ENCODE measurements at regions not wholly inside any gene's neighbourhood (a gene's known extent, or its start where the extent isn't known, plus 50 kb on each side); places are given as distances from the start of the nearest gene placed in this dataset.

DNA sequence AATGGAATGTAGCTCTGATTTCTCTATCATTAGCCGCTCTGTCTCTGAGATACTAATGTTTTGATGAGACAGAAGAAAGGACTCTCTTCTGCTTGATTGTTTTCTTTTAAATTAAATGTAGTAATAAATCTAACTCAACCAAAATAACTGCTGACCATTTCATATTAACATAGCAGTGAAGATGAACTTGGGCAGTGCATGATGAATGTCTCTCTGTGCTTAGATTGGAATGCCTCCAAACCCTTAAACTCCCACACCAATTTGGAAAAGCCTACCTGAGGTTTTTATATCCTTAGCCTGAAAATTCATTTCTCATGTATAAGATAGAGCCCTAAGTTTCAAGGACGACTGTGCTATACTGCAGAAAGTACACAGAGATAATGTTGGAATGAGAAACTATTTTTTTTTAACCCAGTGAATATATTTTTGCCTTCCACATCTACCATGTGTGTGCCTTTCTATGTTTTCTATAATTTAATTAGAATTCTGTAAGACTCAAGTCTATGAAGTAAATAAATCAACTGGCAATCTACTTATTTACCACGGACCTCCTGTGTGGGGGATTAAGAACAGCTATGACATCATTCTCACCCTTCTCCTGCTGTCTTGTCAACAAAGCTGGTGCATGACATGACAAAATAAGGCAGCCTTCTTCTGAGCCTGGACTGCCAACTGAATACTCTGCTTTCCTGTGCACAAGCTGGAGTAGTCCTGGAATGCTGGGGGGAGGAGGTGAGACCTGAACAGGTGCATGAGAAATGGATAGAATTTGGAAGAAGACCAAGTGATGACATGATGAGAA lies 155.5 kb downstream of the FGF9 start:
- H3K4me1 Mint-ChIP-seq = peaks cover 0 to 2% of the 10 kb centered on the region in 2 donors
- peaks cover 0 to 1% of the 10 kb centered on the region in 2 donors for H3K9me3 Mint-ChIP-seq
- no peak overlapping the region for H3K27ac Mint-ChIP-seq
- ATAC-seq (replicated peaks) (no peak), DNase-seq (no peak)
- no peaks in the 10 kb centered on the region for H3K36me3 Mint-ChIP-seq
- H3K27me3 Mint-ChIP-seq = peaks cover 8 to 11% of the 10 kb centered on the region in 2 donors
- H3K4me3 Mint-ChIP-seq = no peak overlapping the region

DNA sequence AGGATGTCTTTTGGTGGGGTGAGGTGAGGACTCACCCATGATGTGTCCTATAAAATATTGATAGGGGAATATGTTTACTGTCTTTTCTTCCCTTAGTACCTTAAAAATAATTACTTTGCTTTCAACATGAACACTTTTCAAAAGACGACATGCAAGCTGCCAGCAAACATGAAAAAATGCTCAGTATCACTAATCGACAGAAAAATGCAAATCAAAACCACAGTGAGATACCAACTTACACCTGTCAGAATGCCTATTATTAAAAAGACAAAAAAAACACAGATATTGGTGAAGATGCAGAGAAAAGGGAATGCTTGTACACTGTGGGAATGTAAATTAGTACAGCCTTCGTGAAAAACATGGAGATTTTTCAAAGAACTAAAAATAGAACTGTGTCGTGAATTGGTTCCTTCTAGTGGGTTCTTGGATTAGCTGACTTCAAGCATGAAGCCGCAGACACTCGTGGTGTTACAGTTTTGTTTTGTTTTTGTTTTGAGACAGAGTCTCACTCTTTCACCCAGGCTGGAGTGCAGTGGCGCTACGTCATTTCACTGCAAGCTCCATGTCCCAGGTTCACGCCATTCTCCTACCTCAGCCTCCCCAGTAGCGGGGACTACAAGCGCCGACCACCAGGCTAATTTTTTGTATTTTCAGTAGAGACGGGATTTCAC lies 160.9 kb downstream of the FGF9 start:
- H3K4me3 Mint-ChIP-seq = no peak overlapping the region
- H3K4me1 Mint-ChIP-seq = no peaks in the 10 kb centered on the region
- H3K27ac Mint-ChIP-seq = no peak overlapping the region
- H3K9me3 Mint-ChIP-seq = peaks cover 0 to 6% of the 10 kb centered on the region in 2 donors
- H3K36me3 Mint-ChIP-seq = peaks cover 0 to 3% of the 10 kb centered on the region in 2 donors
- ATAC-seq (replicated peaks) (no peak), DNase-seq (no peak)
- peaks cover 6 to 11% of the 10 kb centered on the region in 2 donors for H3K27me3 Mint-ChIP-seq

DNA sequence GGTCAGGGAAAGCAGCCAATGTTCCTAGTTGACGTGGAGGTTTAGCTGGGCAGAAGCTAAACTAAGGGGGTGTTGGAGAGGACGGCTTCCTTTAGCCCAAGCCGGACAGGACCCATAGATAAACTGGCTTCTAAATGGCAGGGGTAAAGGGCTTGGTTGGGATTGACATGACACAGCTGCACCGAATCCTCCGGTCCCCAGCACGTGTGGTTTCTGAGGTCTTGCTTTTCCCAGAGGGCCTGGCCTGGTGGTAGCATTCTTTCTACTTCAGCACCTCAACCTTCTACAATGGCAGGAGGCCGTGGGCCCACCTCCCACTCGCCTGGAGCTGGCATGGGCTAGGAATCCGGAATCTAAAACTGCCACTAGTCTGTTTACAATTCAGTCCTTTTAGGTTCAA lies 163.0 kb downstream of the FGF9 start:
- Mint-ChIP-seq H3K4me1 (no peaks in the 10 kb centered on the region), H3K4me3 (no peak overlapping the region), H3K27ac (no peak overlapping the region), H3K9me3 (peaks cover 0 to 6% of the 10 kb centered on the region in 2 donors), H3K36me3 (peaks cover 0 to 3% of the 10 kb centered on the region in 2 donors), H3K27me3 (peaks cover 1 to 11% of the 10 kb centered on the region in 2 donors)
- ATAC-seq (replicated peaks) = no peak
- no peak for DNase-seq

DNA sequence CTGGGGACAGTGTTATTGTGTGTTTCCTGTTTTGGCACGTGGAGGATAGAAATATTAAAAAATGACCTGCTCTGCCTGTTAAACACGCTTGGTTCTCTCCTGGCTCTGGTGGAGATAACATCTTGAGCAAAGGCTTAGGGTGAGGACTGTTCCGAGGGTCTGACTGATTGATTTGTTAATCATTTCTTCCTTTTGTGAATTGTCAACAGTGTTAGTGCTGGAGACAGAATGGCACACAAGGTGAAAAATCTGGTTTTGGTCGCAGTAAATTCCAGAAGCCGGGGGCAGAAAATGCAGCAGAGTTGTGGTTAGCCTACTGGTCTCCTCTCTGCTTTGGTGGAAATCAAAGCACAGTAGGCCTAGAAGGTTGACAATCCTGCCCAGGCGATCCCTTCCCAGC lies 163.6 kb downstream of the FGF9 start:
- ATAC-seq (replicated peaks) (no peak), DNase-seq (no peak)
- peaks cover 4 to 12% of the 10 kb centered on the region in 2 donors for H3K27me3 Mint-ChIP-seq
- no peak overlapping the region for H3K27ac Mint-ChIP-seq
- H3K4me1 Mint-ChIP-seq = no peaks in the 10 kb centered on the region
- H3K36me3 Mint-ChIP-seq = peaks cover 0 to 3% of the 10 kb centered on the region in 2 donors
- peaks cover 0 to 6% of the 10 kb centered on the region in 2 donors for H3K9me3 Mint-ChIP-seq
- H3K4me3 Mint-ChIP-seq = no peak overlapping the region

DNA sequence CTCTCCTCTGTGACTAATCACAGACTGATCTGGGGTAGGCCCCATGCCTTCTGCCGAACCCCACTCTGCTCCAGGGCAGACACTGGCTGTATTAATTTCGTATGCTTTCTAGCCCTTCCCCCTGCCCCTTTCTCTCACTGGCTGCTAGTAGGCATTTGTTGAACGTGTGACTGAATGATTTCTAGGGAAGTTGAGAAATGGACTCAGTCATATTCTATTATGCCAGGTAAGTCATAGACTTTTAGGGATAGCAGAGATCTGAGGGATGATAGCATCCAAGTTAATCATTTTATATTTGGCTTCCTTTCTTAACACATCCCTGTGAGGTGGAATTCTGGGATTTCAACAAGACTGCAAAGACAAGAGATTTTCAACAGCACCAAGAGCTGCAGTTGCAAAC lies 166.4 kb downstream of the FGF9 start:
- ATAC-seq (replicated peaks) (no peak), DNase-seq (no peak)
- Mint-ChIP-seq H3K9me3 (peaks cover 0 to 4% of the 10 kb centered on the region in 2 donors), H3K27ac (no peak overlapping the region), H3K27me3 (peaks cover 15 to 25% of the 10 kb centered on the region in 2 donors), H3K4me3 (no peak overlapping the region), H3K36me3 (peaks cover 0 to 3% of the 10 kb centered on the region in 2 donors), H3K4me1 (no peaks in the 10 kb centered on the region)

DNA sequence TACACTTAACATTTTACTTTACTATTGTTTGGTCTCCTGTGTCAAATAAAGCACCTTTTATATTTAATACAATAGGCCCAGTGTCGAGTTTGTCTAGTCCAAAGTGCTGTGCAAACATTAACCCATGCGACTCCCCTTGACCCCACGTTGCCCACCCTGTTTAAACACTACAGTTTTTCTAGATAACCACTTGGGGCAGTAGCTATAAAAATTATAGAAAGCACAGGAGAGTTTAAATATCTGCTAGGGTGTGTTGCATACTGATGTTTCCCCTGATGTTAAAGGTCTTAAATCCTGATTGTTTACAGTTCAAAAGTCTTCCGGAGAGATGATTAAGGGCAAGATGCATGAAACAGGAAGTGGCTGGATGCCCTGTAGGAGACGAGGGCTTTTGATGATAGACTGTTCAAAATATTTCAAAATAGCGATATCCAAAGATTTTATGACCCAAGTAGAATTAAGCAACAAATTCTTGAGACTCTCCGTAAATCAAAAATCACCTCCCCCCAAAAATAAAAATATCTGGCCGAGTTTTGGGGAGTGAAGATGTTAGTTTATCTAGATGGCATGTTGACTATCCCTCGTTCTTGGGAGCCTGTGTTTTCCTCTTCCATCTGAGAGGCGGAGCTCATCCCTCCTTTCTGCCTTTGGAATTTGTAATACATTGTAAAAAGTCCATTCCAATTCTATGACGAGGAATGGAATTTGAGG lies 167.1 kb downstream of the FGF9 start:
- Mint-ChIP-seq H3K27me3 (peaks cover 15 to 28% of the 10 kb centered on the region in 2 donors), H3K4me3 (no peak overlapping the region), H3K9me3 (peaks cover 0 to 3% of the 10 kb centered on the region in 2 donors), H3K27ac (no peak overlapping the region), H3K36me3 (no peaks in the 10 kb centered on the region), H3K4me1 (no peaks in the 10 kb centered on the region)
- DNase-seq = no peak
- no peak for ATAC-seq (replicated peaks)

DNA sequence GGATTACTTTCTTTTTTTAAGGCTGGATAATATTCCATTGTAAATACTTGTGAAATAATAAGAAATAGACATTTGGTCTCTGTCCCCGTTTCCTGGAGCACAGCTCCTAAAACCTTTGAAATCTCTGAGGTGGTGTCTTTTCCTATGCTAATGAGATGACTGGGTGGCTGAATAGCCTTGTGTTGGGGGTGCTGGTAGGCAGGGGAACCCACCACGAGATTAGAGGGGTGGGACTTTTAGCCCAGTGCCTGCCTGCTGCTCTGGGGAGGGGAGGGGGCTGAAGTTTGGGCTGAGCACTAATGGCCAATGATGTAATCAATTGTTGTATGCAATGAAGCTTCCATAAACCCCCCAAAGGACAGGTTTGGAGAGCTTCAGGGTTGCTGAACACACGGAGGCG lies 175.7 kb downstream of the FGF9 start:
- H3K27me3 Mint-ChIP-seq = peaks cover 10 to 13% of the 10 kb centered on the region in 2 donors
- H3K36me3 Mint-ChIP-seq = no peaks in the 10 kb centered on the region
- no peak for ATAC-seq (replicated peaks)
- H3K4me3 Mint-ChIP-seq = no peak overlapping the region
- no peak for DNase-seq
- H3K27ac Mint-ChIP-seq = no peak overlapping the region
- H3K9me3 Mint-ChIP-seq = no peaks in the 10 kb centered on the region
- H3K4me1 Mint-ChIP-seq = peaks cover 0 to 6% of the 10 kb centered on the region in 2 donors

DNA sequence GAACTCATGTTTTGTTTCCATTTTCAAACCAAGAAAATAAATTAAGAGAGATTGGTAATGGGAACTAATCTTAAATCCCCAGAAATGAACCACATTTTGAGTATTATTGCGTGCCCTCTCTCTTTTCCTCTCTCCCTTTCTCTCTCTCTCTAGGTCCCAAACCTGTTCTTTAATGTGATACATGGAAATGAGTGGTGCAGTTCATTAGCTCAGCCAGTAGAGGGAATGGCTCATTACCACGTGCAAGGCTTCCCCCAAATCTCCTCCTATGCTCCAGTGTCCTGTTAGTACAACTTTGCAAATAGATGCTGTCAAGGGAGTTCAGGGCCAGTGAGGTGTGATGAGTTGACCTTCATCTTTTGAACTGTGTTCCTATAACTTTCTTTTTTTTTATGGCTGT lies 178.4 kb downstream of the FGF9 start:
- peaks cover 0 to 6% of the 10 kb centered on the region in 2 donors for H3K4me1 Mint-ChIP-seq
- no peaks in the 10 kb centered on the region for H3K36me3 Mint-ChIP-seq
- DNase-seq = peak; percentile 5
- no peak overlapping the region for H3K4me3 Mint-ChIP-seq
- H3K9me3 Mint-ChIP-seq = no peaks in the 10 kb centered on the region
- peak; percentile 80 to 85 for ATAC-seq (replicated peaks)
- H3K27ac Mint-ChIP-seq = no peak overlapping the region
- H3K27me3 Mint-ChIP-seq = peaks cover 5 to 6% of the 10 kb centered on the region in 2 donors

DNA sequence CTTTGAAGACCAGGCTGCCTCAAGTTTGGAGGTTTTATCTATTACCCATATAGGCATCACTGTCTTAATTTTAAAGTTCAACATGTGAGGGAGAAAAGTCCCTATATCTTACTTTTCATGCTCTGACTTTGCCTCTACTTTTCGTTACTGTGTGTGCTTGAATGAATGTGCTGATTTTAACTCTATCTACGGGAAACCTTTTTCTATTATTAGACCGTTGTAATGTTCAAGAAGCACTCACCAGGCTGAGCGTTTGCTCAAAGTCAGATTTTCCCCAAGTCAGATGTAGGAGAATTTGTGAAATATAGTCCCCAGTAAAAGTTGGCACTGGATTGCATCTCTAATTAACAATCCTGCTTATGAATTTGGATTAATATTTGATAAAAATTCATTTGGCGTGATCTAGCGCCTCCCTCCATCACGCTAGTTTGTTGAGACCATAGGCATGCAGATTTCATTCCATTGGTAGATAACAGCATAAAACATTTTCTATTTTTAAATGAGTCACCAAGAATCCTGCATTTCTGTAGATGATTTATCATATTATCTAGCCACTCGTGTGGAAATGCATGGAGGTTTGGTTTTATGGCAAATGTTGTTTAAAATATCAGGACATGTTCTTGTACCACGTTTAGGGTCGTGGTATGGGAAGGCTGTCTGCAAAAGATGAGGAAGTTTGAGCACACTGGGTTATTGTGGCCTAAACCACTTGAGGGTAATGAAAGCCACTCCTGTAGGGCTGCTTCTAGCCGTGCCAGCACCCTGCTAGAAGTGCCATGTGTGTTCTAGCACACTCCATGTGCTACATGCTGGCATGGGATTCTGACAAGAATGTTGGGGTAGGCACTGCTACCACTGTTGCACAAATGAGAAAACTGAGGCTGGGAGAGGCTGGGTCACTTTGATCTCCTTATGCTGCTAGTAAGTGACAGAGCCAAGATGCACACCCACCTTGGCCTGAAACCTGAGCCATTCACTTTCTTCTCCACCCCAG lies 179.4 kb downstream of the FGF9 start:
- DNase-seq = no peak
- peaks cover 5 to 6% of the 10 kb centered on the region in 2 donors for H3K27me3 Mint-ChIP-seq
- H3K4me1 Mint-ChIP-seq = peaks cover 0 to 6% of the 10 kb centered on the region in 2 donors
- H3K36me3 Mint-ChIP-seq = no peaks in the 10 kb centered on the region
- no peaks in the 10 kb centered on the region for H3K9me3 Mint-ChIP-seq
- ATAC-seq (replicated peaks) = no peak
- no peak overlapping the region for H3K27ac Mint-ChIP-seq
- no peak overlapping the region for H3K4me3 Mint-ChIP-seq

DNA sequence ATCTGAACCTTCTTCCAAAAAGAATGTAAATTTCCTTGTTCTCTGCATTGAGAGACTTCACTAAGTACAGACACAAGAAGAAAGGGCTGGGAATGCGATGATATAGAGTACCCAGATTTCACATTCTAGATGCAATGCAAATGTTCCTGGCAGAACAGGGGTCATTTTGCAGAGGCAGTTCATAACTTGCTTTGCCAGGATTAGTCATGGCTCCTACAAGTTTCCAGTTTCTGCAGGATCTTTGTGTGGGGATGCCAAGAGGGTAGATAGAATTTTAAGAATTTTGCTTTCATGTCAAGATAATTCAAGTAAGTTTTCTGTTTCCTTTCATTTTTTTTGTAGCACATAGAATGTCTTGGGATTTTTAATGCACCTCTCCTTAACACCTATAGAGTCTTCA lies 181.2 kb downstream of the FGF9 start:
- peaks cover 0 to 6% of the 10 kb centered on the region in 2 donors for H3K4me1 Mint-ChIP-seq
- H3K27me3 Mint-ChIP-seq = peaks cover 3 to 4% of the 10 kb centered on the region in 2 donors
- no peaks in the 10 kb centered on the region for H3K9me3 Mint-ChIP-seq
- DNase-seq (no peak), ATAC-seq (replicated peaks) (no peak)
- H3K27ac Mint-ChIP-seq = no peak overlapping the region
- H3K4me3 Mint-ChIP-seq = no peak overlapping the region
- no peaks in the 10 kb centered on the region for H3K36me3 Mint-ChIP-seq

DNA sequence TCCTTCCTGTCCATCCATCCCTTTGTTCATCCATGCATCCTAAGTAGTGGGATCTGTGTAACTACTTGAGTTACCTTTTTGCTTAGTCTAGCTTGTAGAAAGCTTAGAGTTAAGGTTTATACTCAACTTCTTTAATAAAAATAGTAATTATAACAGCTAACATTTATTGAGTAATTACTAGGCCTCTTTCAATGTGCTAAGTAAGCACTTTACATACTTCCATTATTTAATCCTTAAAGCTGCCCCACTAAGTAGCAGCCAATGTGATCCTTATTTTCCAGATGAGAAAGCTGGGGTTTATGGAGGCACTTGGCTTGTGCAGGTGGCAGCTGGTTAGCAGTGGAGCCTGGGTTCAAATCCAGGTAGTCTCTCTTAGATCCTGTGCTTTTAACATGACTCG lies 182.9 kb downstream of the FGF9 start:
- H3K27ac Mint-ChIP-seq = no peak overlapping the region
- no peak overlapping the region for H3K4me3 Mint-ChIP-seq
- no peaks in the 10 kb centered on the region for H3K9me3 Mint-ChIP-seq
- no peak for DNase-seq
- no peaks in the 10 kb centered on the region for H3K36me3 Mint-ChIP-seq
- ATAC-seq (replicated peaks) = no peak
- H3K4me1 Mint-ChIP-seq = peaks cover 0 to 6% of the 10 kb centered on the region in 2 donors
- H3K27me3 Mint-ChIP-seq = no peaks in the 10 kb centered on the region

DNA sequence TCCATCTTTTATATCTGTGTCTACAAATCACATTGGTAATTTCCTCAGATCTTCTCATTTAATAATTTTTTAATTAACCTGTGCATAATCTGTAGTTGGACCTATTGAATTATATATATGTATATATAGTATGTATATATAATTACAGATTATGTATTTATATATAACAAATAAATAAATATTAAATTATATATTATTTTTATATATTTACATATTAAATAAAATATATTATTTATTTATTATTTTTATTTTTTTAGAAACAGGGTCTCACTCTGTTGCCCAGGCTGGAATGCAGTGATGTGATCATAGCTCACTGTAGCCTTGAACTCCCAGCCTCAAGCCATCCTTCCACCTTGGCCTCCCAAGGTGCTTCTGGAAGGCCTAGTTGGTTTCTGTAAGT lies 197.9 kb downstream of the FGF9 start:
- DNase-seq (no peak), ATAC-seq (replicated peaks) (no peak)
- H3K4me3 Mint-ChIP-seq = no peak overlapping the region
- peaks cover 13 to 22% of the 10 kb centered on the region in 2 donors for H3K27me3 Mint-ChIP-seq
- H3K27ac Mint-ChIP-seq = no peak overlapping the region
- no peaks in the 10 kb centered on the region for H3K4me1 Mint-ChIP-seq
- H3K36me3 Mint-ChIP-seq = peaks cover 0 to 3% of the 10 kb centered on the region in 2 donors
- peaks cover 0 to 10% of the 10 kb centered on the region in 2 donors for H3K9me3 Mint-ChIP-seq

DNA sequence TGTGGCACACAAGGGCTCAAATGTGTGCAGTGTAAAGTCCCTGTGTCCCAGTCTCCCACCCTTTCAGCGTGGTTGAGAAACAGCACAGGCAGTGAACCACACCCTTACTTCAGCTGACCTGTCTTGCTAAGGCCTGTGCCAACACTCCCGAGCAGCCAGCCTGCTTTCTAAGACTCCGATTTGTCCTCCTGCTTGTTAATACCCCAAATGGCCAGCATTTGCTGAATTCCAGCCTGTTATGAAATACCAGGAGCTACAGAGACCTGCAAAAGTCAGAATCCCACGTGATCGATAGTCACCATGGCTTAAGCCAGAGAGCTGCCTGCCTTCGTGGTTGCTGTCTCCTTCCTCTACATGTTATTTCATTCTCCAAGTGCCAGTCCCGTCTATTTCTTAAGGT lies 200.5 kb downstream of the FGF9 start:
- Mint-ChIP-seq H3K9me3 (peaks cover 0 to 4% of the 10 kb centered on the region in 2 donors), H3K27me3 (peaks cover 12 to 20% of the 10 kb centered on the region in 2 donors), H3K4me3 (no peak overlapping the region), H3K27ac (no peak overlapping the region), H3K36me3 (no peaks in the 10 kb centered on the region), H3K4me1 (no peaks in the 10 kb centered on the region)
- DNase-seq (no peak), ATAC-seq (replicated peaks) (no peak)

Data from stimulated activated naive B cell treated with anti-CD40 and anti-IgM and Interleukin-4, amounts not matched to agents 10 μg/mL and 1 μg/mL and 100 μg/mL, for 72 hours (primary cell).